ENCODE measurements at regions not wholly inside any gene's neighbourhood (a gene's known extent, or its start where the extent isn't known, plus 50 kb on each side); places are given as distances from the start of the nearest gene placed in this dataset.

GRCh38 chr16:79329967-79330366 is 270.6 kb downstream of the MAF start:
- ChIA-PET CTCF (no interaction called here), POLR2A (no interaction called here)
- DNase-seq, result no peak
- no peaks in the 10 kb centered on the region for H3K27me3 ChIP-seq (ENCODE audit: insufficient read depth, low read length, poor library complexity, severe bottlenecking)
- H3K9me3 ChIP-seq (ENCODE audit: low read length), result no peaks in the 10 kb centered on the region
- no peaks in the 10 kb centered on the region for H3K4me1 ChIP-seq (ENCODE audit: insufficient read depth, low read length)
- H3K36me3 ChIP-seq (ENCODE audit: insufficient read depth, low read length), result no peaks in the 10 kb centered on the region
- no peak overlapping the region for H3K27ac ChIP-seq (ENCODE audit: low read depth, low read length)
- Mint-ChIP-seq H3K4me1 (peaks cover 4 to 17% (median 9%) of the 10 kb centered on the region in 3 donors), H3K36me3 (peaks cover 0 to 2% (median 0%) of the 10 kb centered on the region in 3 donors), H3K27ac (peak overlapping the region in 1 of 8 donors; percentile 15), H3K27me3 (peaks cover 0 to 10% of the 10 kb centered on the region in 2 donors), H3K9me3 (no peaks in the 10 kb centered on the region), H3K4me3 (no peak overlapping the region)
- H3K4me3 ChIP-seq (ENCODE audit: low read length), result no peak overlapping the region

GRCh38 chr16:79329166-79329521 is 271.4 kb downstream of the MAF start:
- Histone ChIP-seq H3K27ac (ENCODE audit: low read depth, low read length) (no peak overlapping the region), H3K27me3 (ENCODE audit: insufficient read depth, low read length, poor library complexity, severe bottlenecking) (no peaks in the 10 kb centered on the region), H3K4me1 (ENCODE audit: insufficient read depth, low read length) (no peaks in the 10 kb centered on the region), H3K4me3 (ENCODE audit: low read length) (no peak overlapping the region), H3K36me3 (ENCODE audit: insufficient read depth, low read length) (no peaks in the 10 kb centered on the region), H3K9me3 (ENCODE audit: low read length) (no peaks in the 10 kb centered on the region)
- Mint-ChIP-seq H3K4me3 (no peak overlapping the region), H3K4me1 (peaks cover 4 to 14% (median 9%) of the 10 kb centered on the region in 3 donors), H3K36me3 (no peaks in the 10 kb centered on the region), H3K27me3 (peaks cover 0 to 11% of the 10 kb centered on the region in 2 donors), H3K9me3 (no peaks in the 10 kb centered on the region), H3K27ac (no peak overlapping the region)
- ChIA-PET CTCF (no interaction called here), POLR2A (no interaction called here)
- no peak for DNase-seq

GRCh38 chr16:79328402-79329165 is 272.0 kb downstream of the MAF start:
- Mint-ChIP-seq H3K4me3 (no peak overlapping the region), H3K27ac (peak overlapping the region in 2 of 8 donors; percentile 7 to 88), H3K27me3 (peaks cover 3 to 11% of the 10 kb centered on the region in 2 donors), H3K36me3 (no peaks in the 10 kb centered on the region), H3K4me1 (peaks cover 4 to 12% (median 9%) of the 10 kb centered on the region in 3 donors), H3K9me3 (no peaks in the 10 kb centered on the region)
- H3K27ac ChIP-seq (ENCODE audit: low read depth, low read length), result no peak overlapping the region
- no peaks in the 10 kb centered on the region for H3K9me3 ChIP-seq (ENCODE audit: low read length)
- no peaks in the 10 kb centered on the region for H3K36me3 ChIP-seq (ENCODE audit: insufficient read depth, low read length)
- no peaks in the 10 kb centered on the region for H3K27me3 ChIP-seq (ENCODE audit: insufficient read depth, low read length, poor library complexity, severe bottlenecking)
- no peaks in the 10 kb centered on the region for H3K4me1 ChIP-seq (ENCODE audit: insufficient read depth, low read length)
- no peak overlapping the region for H3K4me3 ChIP-seq (ENCODE audit: low read length)
- DNase-seq, result no peak
- CTCF ChIA-PET, result no interaction called here
- POLR2A ChIA-PET, result no interaction called here

- no peaks in the 10 kb centered on the region for H3K4me1 ChIP-seq (ENCODE audit: insufficient read depth, low read length)
- Mint-ChIP-seq H3K4me1 (peaks cover 4 to 12% (median 9%) of the 10 kb centered on the region in 3 donors), H3K36me3 (no peaks in the 10 kb centered on the region), H3K4me3 (no peak overlapping the region), H3K27me3 (peaks cover 9 to 11% of the 10 kb centered on the region in 2 donors), H3K27ac (no peak overlapping the region), H3K9me3 (no peaks in the 10 kb centered on the region)
- no peak overlapping the region for H3K27ac ChIP-seq (ENCODE audit: low read depth, low read length)
- DNase-seq, result no peak
- ChIA-PET POLR2A (no interaction called here), CTCF (no interaction called here)
- no peak overlapping the region for H3K4me3 ChIP-seq (ENCODE audit: low read length)
- no peaks in the 10 kb centered on the region for H3K27me3 ChIP-seq (ENCODE audit: insufficient read depth, low read length, poor library complexity, severe bottlenecking)
- no peaks in the 10 kb centered on the region for H3K36me3 ChIP-seq (ENCODE audit: insufficient read depth, low read length)
- no peaks in the 10 kb centered on the region for H3K9me3 ChIP-seq (ENCODE audit: low read length)
Observed at GRCh38 chr16:79327836-79328235, 272.7 kb downstream of the MAF start.

GRCh38 chr16:79326549-79326948 is 274.0 kb downstream of the MAF start:
- Histone ChIP-seq H3K4me3 (ENCODE audit: low read length) (no peak overlapping the region), H3K27me3 (ENCODE audit: insufficient read depth, low read length, poor library complexity, severe bottlenecking) (no peaks in the 10 kb centered on the region), H3K4me1 (ENCODE audit: insufficient read depth, low read length) (no peaks in the 10 kb centered on the region), H3K9me3 (ENCODE audit: low read length) (no peaks in the 10 kb centered on the region), H3K27ac (ENCODE audit: low read depth, low read length) (no peak overlapping the region), H3K36me3 (ENCODE audit: insufficient read depth, low read length) (no peaks in the 10 kb centered on the region)
- Mint-ChIP-seq H3K27me3 (peaks cover 11 to 13% of the 10 kb centered on the region in 2 donors), H3K9me3 (no peaks in the 10 kb centered on the region), H3K4me1 (peaks cover 4 to 12% (median 9%) of the 10 kb centered on the region in 3 donors), H3K36me3 (no peaks in the 10 kb centered on the region), H3K4me3 (no peak overlapping the region), H3K27ac (no peak overlapping the region)
- CTCF ChIA-PET, result no interaction called here
- DNase-seq, result no peak
- POLR2A ChIA-PET, result no interaction called here

GRCh38 chr16:79325226-79325945 is 275.2 kb downstream of the MAF start:
- Histone ChIP-seq H3K4me3 (ENCODE audit: low read length) (no peak overlapping the region), H3K36me3 (ENCODE audit: insufficient read depth, low read length) (no peaks in the 10 kb centered on the region), H3K27me3 (ENCODE audit: insufficient read depth, low read length, poor library complexity, severe bottlenecking) (no peaks in the 10 kb centered on the region), H3K4me1 (ENCODE audit: insufficient read depth, low read length) (no peaks in the 10 kb centered on the region), H3K27ac (ENCODE audit: low read depth, low read length) (no peak overlapping the region), H3K9me3 (ENCODE audit: low read length) (no peaks in the 10 kb centered on the region)
- Mint-ChIP-seq H3K9me3 (no peaks in the 10 kb centered on the region), H3K27ac (peak overlapping the region in 1 of 8 donors; percentile 56), H3K36me3 (peaks cover 0 to 2% (median 0%) of the 10 kb centered on the region in 3 donors), H3K4me1 (peaks cover 4 to 12% (median 9%) of the 10 kb centered on the region in 3 donors), H3K27me3 (peaks cover 12 to 18% of the 10 kb centered on the region in 2 donors), H3K4me3 (no peak overlapping the region)
- CTCF ChIA-PET, result no interaction called here
- POLR2A ChIA-PET, result interaction anchor here (0.5 to 0.6 kb wide), 2 partner anchors 64 to 70 kb away, joined by 5 to 7 read pairs; no protein-coding TSS in a partner anchor
- DNase-seq, result no peak

GRCh38 chr16:79320956-79321355 is 279.6 kb downstream of the MAF start:
- H3K4me1 Mint-ChIP-seq, result peaks cover 8 to 13% (median 9%) of the 10 kb centered on the region in 3 donors
- POLR2A ChIA-PET, result interaction anchor here (0.6 kb wide), 1 partner anchor 34 kb away, joined by 3 read pairs; no protein-coding TSS in a partner anchor

More at GRCh38 chr16:79320956-79321355, 279.6 kb downstream of the MAF start:
- Histone ChIP-seq H3K27me3 (ENCODE audit: insufficient read depth, low read length, poor library complexity, severe bottlenecking) (peaks cover 5% of the 10 kb centered on the region), H3K27ac (ENCODE audit: low read depth, low read length) (no peak overlapping the region), H3K4me3 (ENCODE audit: low read length) (no peak overlapping the region), H3K36me3 (ENCODE audit: insufficient read depth, low read length) (no peaks in the 10 kb centered on the region), H3K4me1 (ENCODE audit: insufficient read depth, low read length) (no peaks in the 10 kb centered on the region), H3K9me3 (ENCODE audit: low read length) (no peaks in the 10 kb centered on the region)
- no peak for DNase-seq
- no peaks in the 10 kb centered on the region for H3K9me3 Mint-ChIP-seq
- CTCF ChIA-PET, result interaction anchor here (1.0 kb wide), 1 partner anchor 13 kb away, joined by 4 read pairs; no protein-coding TSS in a partner anchor
- no peak overlapping the region for H3K27ac Mint-ChIP-seq
- peaks cover 0 to 2% (median 0%) of the 10 kb centered on the region in 3 donors for H3K36me3 Mint-ChIP-seq
- peaks cover 8 to 42% of the 10 kb centered on the region in 2 donors for H3K27me3 Mint-ChIP-seq
- H3K4me3 Mint-ChIP-seq, result no peak overlapping the region
